A549 (cell line): ENCODE measurements at regions not wholly inside any gene's neighbourhood (a gene's known extent, or its start where the extent isn't known, plus 50 kb on each side); places are given as distances from the start of the nearest gene placed in this dataset.

Source experiments
- ATAC-seq, 2 experiments: fragments of 200-7000 bp in 1 of 2; fragments of >200 bp in 1 of 2; cut with Nextera tagmentation in 1 of 2; cut with Tn5 transposase in 1 of 2; 3 replicates each; pipeline versions ENCODE4 v1.8.0 to v1.9.1; 2018 to 2020; ENCODE audit warnings: mild to moderate bottlenecking in 1 of 2, moderate library complexity in 1 of 2
- CTCF ChIA-PET: fragments of 300-600 bp; sonication (Branson Sonifier 250); formaldehyde crosslinking; extraction: SDS; loops from one replicate; lab custom pipeline; 2021; ENCODE audit warnings: antibody characterized with exemption, inconsistent platforms; lab: Yijun Ruan, JAX
- POLR2A ChIA-PET: fragments of 350-600 bp; formaldehyde crosslinking; extraction: SDS; loops from one replicate; lab custom pipeline; 2021; ENCODE audit warnings: antibody characterized with exemption, inconsistent platforms; lab: Yijun Ruan, JAX
- DNase-seq, 2 experiments: peaks; one replicate each; pipeline versions ENCODE4 v3.0.0 to v3.0.0-alpha.2; 2011 to 2016; ENCODE audit warnings: low read depth in 1 of 2, low spot score in 1 of 2
- FAIRE-seq: peaks from 2 replicates; lab custom pipeline; 2011; peaks lifted over from hg19 to GRCh38; lab: Jason Lieb, UNC
- H3K27ac ChIP-seq, 2 experiments: fragments of >200 bp; sonication (Bioruptor Twin); formaldehyde crosslinking; 3 replicates each; pipeline ENCODE4 v1.5.1; 2016 to 2017
- H3K4me1 ChIP-seq: fragments of >200 bp; sonication (Bioruptor Twin); formaldehyde crosslinking; 3 replicates; pipeline ENCODE4 v1.6.1; 2016
- H3K4me2 ChIP-seq: fragments of >200 bp; sonication (Bioruptor Twin); formaldehyde crosslinking; 3 replicates; pipeline ENCODE4 v1.6.1; 2016
- H3K4me3 ChIP-seq: fragments of >200 bp; sonication (Bioruptor Twin); formaldehyde crosslinking; 3 replicates; pipeline ENCODE4 v1.5.1; 2016
- H3K9me3 ChIP-seq: fragments of >200 bp; sonication (Bioruptor Twin); formaldehyde crosslinking; 3 replicates; pipeline ENCODE4 v1.6.1; 2016
- BCL3 ChIP-seq: fragments of >200 bp; sonication (Bioruptor Twin); formaldehyde crosslinking; IDR thresholded peaks from 3 replicates; pipeline ENCODE4 v1.6.1; 2016
- CBX2 ChIP-seq: fragments of 200-600 bp; sonication (generic); IDR thresholded peaks from 2 replicates; pipeline ENCODE4 v1.6.1; 2016; ENCODE audit warnings: low read depth, mild to moderate bottlenecking, borderline replicate concordance
- CBX8 ChIP-seq: fragments of 200-600 bp; sonication (generic); IDR thresholded peaks from 2 replicates; pipeline ENCODE4 v1.6.1; 2016
- CHD4 ChIP-seq: fragments of 200-600 bp; sonication (generic); IDR thresholded peaks from 2 replicates; pipeline ENCODE4 v1.6.1; 2016; ENCODE audit warnings: antibody characterized with exemption, mild to moderate bottlenecking, borderline replicate concordance
- EHF ChIP-seq: fragments of 250-450 bp; sonication (Bioruptor Pico); IDR thresholded peaks from 2 replicates; pipeline ENCODE4 v1.5.0; 2020; ENCODE audit warnings: mild to moderate bottlenecking
- EP300 ChIP-seq, 2 experiments: fragments of >200 bp; sonication (Bioruptor Twin); formaldehyde crosslinking; IDR thresholded peaks; 2 replicates in 1 of 2; 3 replicates in 1 of 2; pipeline ENCODE4 v1.6.1; 2016 to 2017
- FOSB ChIP-seq: fragments of 250-450 bp; sonication (Bioruptor Pico); IDR thresholded peaks from 2 replicates; pipeline ENCODE4 v1.5.0; 2020; ENCODE audit warnings: mild to moderate bottlenecking, moderate library complexity
- HDAC2 ChIP-seq: fragments of 200-600 bp; sonication (generic); IDR thresholded peaks from 2 replicates; pipeline ENCODE4 v1.6.1; 2016
- HES2 ChIP-seq: fragments of >200 bp; sonication (Bioruptor Twin); formaldehyde crosslinking; IDR thresholded peaks from 2 replicates; pipeline ENCODE4 v1.6.1; 2016
- HOXB5 ChIP-seq: fragments of 250-450 bp; sonication (Bioruptor Pico); IDR thresholded peaks from 2 replicates; pipeline ENCODE4 v1.5.0; 2020; ENCODE audit warnings: mild to moderate bottlenecking, moderate library complexity
- JUN ChIP-seq, 2 experiments: fragments of >200 bp; sonication (Bioruptor Twin); formaldehyde crosslinking; IDR thresholded peaks; 2 replicates in 1 of 2; 3 replicates in 1 of 2; pipeline ENCODE4 v1.6.1; 2016 to 2017
- JUNB ChIP-seq: fragments of >200 bp; sonication (Bioruptor Twin); formaldehyde crosslinking; IDR thresholded peaks from 2 replicates; pipeline ENCODE4 v1.6.1; 2016
- KDM1A ChIP-seq: fragments of 200-600 bp; sonication (generic); IDR thresholded peaks from 2 replicates; pipeline ENCODE4 v1.6.1; 2016; ENCODE audit warnings: low read depth, mild to moderate bottlenecking
- MAZ ChIP-seq: fragments of 150-350 bp; IDR thresholded peaks from 2 replicates; pipeline ENCODE4 v1.6.1; 2014; ENCODE audit warnings: antibody characterized with exemption, low read depth, low read length, borderline replicate concordance
- NFE2L2 ChIP-seq: fragments of 150-350 bp; conservative IDR thresholded peaks from 2 replicates; pipeline ENCODE4 v1.6.1; 2014; ENCODE audit warnings: low read length
- PBX3 ChIP-seq: IDR thresholded peaks from 2 replicates; pipeline ENCODE4 v1.6.1; 2012
- POLR2AphosphoS2 ChIP-seq: conservative IDR thresholded peaks from 2 replicates; pipeline ENCODE4 v1.6.1; 2012; ENCODE audit warnings: low read length, improper control_type of control experiment, inconsistent platforms
- RARB ChIP-seq: fragments of 250-450 bp; sonication (Bioruptor Pico); IDR thresholded peaks from 2 replicates; pipeline ENCODE4 v1.8.0; 2021; ENCODE audit warnings: mild to moderate bottlenecking, moderate library complexity
- REST ChIP-seq: fragments of 200-600 bp; sonication (generic); IDR thresholded peaks from 2 replicates; pipeline ENCODE4 v1.6.1; 2016; ENCODE audit warnings: antibody characterized with exemption, mild to moderate bottlenecking, moderate library complexity
- SMC3 ChIP-seq: fragments of >200 bp; sonication (Bioruptor Twin); formaldehyde crosslinking; IDR thresholded peaks from 3 replicates; pipeline ENCODE4 v1.6.1; 2018; ENCODE audit warnings: inconsistent platforms
- USF2 ChIP-seq: fragments of 450-650 bp; IDR thresholded peaks from 2 replicates; pipeline ENCODE4 v1.6.1; 2014; ENCODE audit warnings: antibody characterized with exemption
- ZFP36 ChIP-seq: fragments of 450-650 bp; IDR thresholded peaks from 2 replicates; pipeline ENCODE4 v1.6.1; 2014; ENCODE audit warnings: borderline replicate concordance; ENCODE audit not compliant: partially characterized antibody
- ZNF302 ChIP-seq: fragments of 250-450 bp; sonication (Bioruptor Pico); IDR thresholded peaks from 2 replicates; pipeline ENCODE4 v1.9.0; 2021; ENCODE audit warnings: inconsistent platforms, mild to moderate bottlenecking, moderate library complexity
- WGBS: methylation state at CpG from one replicate; pipeline ENCODE4 v1.1.6; 2017; ENCODE audit errors: missing lambda C conversion rate; 5-methylcytosine and 5-hydroxymethylcytosine counted together

GRCh38 chr6:140500849-140501248, 1126.4 kb upstream of the CITED2 start:
- no peak for ATAC-seq
- Histone ChIP-seq H3K4me3 (no peak overlapping the region), H3K27ac (no peak overlapping the region), H3K4me2 (no peak overlapping the region), H3K9me3 (no peaks in the 10 kb centered on the region), H3K4me1 (no peaks in the 10 kb centered on the region)
- TF ChIP-seq EP300 (IDR thresholded peaks at IDR 0.05) (no peak), USF2 (no peak), ZNF302 (no peak), CBX2 (no peak), HES2 (no peak), RARB (CRISPR knock-in tag) (no peak), POLR2AphosphoS2 (no peak), EHF (CRISPR knock-in tag) (no peak), REST (no peak), KDM1A (no peak), HOXB5 (no peak), CBX8 (no peak), FOSB (no peak), MAZ (no peak), PBX3 (no peak), ZFP36 (no peak), NFE2L2 (no peak), BCL3 (no peak), SMC3 (no peak), JUNB (no peak)
- POLR2A ChIA-PET: no interaction called here
- no peak for DNase-seq
- WGBS: 72% methylated on average over 3 of the region's 3 CpGs
- no peak for FAIRE-seq
- CTCF ChIA-PET: no interaction called here

- no peaks in the 10 kb centered on the region for H3K9me3 ChIP-seq
- TF ChIP-seq HDAC2: no peak
- TF ChIP-seq EP300 (IDR thresholded peaks at IDR 0.05): no peak
- TF ChIP-seq JUN (IDR thresholded peaks at IDR 0.05): no peak
- no peak for TF ChIP-seq CBX2
- TF ChIP-seq ZFP36: no peak
- no peak for TF ChIP-seq BCL3
- TF ChIP-seq RARB (CRISPR knock-in tag): no peak
- TF ChIP-seq CHD4: no peak
- FAIRE-seq (no peak), DNase-seq (no peak), ATAC-seq (no peak)
- 80% methylated on average over 1 of the region's 1 CpG for WGBS
- ChIA-PET POLR2A (no interaction called here), CTCF (no interaction called here)
- H3K27ac ChIP-seq: no peak overlapping the region
- H3K4me1 ChIP-seq: no peaks in the 10 kb centered on the region
- no peak overlapping the region for H3K4me3 ChIP-seq
- H3K4me2 ChIP-seq: no peak overlapping the region
Measured at GRCh38 chr6:140499607-140500006, 1125.2 kb upstream of the CITED2 start.
